ENCODE measurements at regions not wholly inside any gene's neighbourhood (a gene's known extent, or its start where the extent isn't known, plus 50 kb on each side); places are given as distances from the start of the nearest gene placed in this dataset.
"Not testable (repeated sequence)": the region's sequence is repeated elsewhere in the genome, so short reads cannot be mapped to it uniquely, and the experiment has no call there.

DNA sequence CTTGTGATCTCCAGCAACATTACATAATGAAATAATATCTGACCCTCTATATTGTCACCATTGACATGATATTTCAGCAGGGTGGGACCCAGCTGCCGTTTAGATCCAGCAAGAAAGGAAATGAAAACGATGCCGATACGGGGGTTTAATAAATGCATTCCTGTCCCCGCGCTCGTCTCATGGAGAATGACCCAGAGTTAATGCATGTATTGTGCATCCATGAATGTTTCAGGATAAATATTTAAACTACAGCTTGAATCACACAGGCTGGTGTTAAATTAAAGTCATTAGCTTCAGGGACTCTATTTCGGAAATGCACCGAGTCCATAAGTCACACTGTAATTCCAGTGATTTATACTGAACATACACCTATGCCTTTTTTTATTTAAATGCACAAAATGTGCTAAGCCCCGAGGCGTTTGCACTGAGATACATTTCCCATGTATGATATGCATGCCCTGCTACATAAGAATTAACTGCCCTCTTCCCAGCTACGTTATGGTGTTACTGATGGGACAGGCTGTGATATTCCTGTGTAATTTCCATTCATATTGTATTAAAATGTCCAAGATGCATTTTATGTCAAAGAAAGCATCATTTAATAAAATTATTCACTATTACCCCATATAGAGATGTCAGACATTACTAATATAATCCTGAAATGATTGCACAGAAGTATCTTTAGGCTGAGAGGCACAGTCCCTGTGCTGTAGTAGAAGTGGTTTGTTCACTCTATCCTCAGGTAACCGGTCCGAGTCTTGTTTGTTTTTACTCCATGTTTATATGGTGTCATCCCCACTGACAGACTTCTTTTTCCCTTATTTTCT lies 109.3 kb upstream of the ZNF516 start:
- DNase-seq (ENCODE audit: low spot score) = no peak

DNA sequence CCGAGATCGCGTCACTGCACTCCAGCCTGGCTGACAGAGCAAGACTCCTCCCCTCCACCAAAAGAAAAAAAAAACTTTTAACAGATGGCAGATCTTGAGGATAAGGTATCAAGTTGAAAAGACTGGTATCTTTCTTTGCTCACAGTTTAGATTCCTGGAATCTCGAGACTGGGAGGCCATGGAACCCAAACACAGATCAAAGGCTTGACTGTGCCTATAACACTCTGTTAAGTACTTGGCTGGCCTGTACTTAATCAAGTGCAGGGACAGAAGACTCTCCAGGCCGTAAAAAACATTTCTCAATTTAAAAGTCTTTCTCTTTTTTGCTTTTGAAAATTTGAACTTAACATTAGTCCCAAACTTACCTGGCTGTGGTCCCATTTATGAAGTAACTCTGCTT lies 107.1 kb upstream of the ZNF516 start:
- no peak for DNase-seq (ENCODE audit: low spot score)

- not testable (repeated sequence) for DNase-seq (ENCODE audit: low spot score)
Observed at GRCh38 chr18:76600076-76600475, 105.0 kb upstream of the ZNF516 start.

DNA sequence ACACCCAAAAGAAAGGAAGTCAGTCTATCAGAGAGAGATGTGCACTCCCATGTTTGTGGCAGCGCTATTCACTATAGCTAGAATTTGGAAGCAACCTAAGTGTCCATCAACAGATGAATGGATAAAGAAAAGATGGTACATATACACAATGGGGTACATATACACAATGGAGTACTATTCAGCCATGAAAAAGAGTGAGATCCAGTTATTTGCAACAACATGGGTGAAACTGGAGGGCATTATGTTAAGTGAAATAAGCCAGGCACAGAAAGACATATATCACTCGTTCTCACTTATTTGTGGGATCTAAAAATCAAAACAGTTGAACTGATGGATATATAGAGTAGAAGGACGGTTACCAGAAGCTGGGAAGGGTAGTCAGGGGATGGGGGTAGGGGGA lies 99.9 kb upstream of the ZNF516 start:
- no peak for DNase-seq (ENCODE audit: low spot score)

- no peak for DNase-seq (ENCODE audit: low spot score)
Observed at GRCh38 chr18:76593843-76594242, 98.8 kb upstream of the ZNF516 start.

DNA sequence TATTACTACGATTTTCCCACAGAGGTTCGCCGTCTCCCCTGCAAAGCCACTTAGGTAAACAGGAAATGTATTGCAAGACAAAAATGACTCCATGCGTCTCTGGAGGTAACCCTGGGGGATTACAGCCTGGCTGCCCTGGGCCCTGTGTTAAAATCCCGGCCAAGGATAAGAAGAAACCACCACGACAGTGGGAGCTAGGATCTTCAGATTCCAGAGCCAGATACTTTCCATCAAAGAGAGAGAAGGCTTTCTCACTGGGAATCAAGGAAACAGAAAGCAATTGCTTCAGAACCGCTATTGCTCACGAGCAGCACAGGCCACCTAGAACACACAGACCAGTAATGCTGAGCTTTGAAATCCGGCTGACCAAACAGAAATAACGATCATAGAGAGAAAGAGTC lies 97.9 kb upstream of the ZNF516 start:
- no peak for DNase-seq (ENCODE audit: low spot score)

DNA sequence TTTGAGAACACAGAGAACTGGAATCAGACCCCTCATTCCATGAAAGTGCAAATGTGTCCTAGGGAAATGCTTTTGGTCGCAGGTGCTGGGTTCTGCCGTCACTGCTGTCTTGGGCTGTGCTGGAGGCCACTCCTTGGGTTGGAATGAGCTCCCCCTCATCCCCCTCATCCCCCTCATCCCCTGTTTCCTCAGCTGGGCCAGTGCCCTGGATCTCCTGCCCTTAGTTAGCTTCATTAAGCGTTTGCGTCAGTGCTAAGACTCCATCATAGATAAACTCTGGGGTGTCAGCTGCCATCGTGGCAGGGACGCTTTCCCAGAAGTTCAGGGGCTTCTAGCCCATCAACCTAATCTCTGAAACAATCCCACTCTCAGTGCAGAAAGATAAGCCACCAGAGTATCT lies 97.1 kb upstream of the ZNF516 start:
- DNase-seq (ENCODE audit: low spot score) = no peak

- DNase-seq (ENCODE audit: low spot score) = no peak
Observed at GRCh38 chr18:76589866-76590265, 94.8 kb upstream of the ZNF516 start.

DNA sequence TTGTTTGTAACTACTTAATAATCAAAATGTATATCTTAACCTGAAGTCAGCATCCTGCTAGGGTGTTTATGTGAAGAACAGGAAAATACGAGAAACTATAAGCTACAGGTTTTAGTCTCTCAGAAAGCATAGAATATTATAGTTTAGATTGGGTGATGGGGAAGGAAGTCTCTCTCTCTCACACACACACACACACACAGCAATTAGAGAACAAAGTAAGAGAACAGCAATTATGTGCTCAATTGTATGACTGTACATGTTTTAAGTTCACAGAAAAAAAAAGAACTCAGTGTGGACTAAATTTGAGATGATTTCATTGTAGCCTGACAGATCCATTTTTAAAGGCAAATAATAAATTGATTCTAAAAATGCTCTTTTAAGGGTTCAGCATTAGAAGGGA lies 94.3 kb upstream of the ZNF516 start:
- no peak for DNase-seq (ENCODE audit: low spot score)

DNA sequence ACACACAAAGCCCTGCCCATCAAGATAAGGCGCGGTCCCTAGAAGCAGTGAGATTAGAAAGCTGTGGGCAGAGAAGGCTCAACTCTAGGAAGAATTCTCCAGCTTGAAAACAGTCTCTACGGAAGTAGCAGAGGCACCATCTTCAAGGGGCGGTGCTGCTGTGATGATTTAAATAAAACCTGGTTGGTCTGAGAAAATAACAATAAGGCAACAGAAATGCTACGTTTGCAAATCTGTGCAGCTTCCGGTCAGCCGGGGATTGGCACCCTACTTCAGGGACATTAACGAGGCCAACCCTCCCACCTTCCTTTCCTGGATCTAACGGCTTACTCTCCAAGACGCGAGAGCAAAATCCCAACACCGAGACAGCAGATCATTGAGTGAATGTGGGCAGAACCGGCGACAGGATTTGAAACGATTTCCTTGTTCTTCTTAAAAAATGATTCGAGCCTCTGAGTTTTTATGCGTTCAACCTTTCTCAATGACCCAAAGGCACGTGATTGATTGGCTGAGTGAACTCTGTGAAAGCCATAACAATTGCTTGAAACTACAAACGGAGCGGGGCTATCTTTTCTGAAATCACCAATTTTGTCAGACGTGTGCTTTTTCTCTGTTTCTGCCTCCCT lies 93.7 kb upstream of the ZNF516 start:
- DNase-seq (ENCODE audit: low spot score) = no peak

- no peak for DNase-seq (ENCODE audit: low spot score)
Observed at GRCh38 chr18:76587879-76588271, 92.8 kb upstream of the ZNF516 start.

DNA sequence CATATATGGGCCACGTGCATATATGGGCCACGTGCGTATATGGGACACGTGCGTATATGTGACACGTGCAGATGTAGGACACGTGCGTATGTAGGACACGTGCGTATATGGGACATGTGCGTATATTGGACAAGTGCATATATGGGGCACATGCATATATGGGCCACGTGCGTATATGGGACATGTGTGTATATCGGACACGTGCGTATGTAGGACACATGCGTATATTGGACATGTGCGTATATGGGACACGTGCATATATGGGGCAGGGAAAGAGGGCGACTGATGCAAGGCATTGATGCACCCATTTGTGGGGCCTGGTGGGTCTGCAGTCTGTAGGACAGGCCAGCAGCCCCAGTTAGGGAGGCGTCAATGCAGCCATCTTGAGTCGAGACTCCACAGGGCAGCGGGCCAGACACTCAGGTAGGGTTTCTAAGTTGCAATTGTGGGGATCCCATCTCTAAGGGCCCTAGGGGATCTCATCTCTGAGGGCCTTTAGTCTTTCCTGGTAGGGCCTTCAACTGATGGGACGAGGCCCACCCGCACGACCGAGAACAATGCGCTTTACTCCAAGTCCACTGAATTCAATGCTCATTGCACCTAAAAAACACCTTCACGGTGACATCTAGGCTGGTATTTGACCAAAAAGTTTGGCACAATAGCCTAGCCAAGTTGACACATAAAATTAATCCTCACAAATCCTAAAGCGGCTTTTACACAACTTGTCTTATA lies 92.3 kb upstream of the ZNF516 start:
- no peak for DNase-seq (ENCODE audit: low spot score)

GRCh38 chr18:76584414-76585310 lies 89.6 kb upstream of the ZNF516 start:
- no peak for DNase-seq (ENCODE audit: low spot score)

- no peak for DNase-seq (ENCODE audit: low spot score)
Observed at GRCh38 chr18:76581261-76581660, 86.2 kb upstream of the ZNF516 start.

GRCh38 chr18:76580288-76580962 lies 85.4 kb upstream of the ZNF516 start:
- DNase-seq (ENCODE audit: low spot score) = no peak

DNA sequence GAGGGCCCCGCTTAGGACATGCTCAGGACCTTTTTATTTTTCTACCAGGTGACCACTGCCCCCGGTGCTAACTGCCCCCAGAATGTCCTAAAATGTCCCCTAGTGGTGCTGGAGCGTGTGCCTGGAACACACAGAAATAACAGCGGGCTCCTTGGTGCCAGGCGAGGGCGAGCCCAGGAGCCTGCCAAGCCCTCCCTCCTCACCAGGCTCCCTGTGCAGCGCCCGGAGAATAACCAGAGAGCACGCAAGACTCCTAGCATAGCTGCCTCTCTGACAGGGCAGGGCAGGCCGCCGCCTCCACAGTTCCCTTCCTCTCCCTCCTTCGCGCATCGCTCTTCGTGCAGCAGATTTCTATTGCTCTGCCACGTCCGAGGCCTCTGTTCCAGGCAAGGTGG lies 84.3 kb upstream of the ZNF516 start:
- no peak for DNase-seq (ENCODE audit: low spot score)

DNA sequence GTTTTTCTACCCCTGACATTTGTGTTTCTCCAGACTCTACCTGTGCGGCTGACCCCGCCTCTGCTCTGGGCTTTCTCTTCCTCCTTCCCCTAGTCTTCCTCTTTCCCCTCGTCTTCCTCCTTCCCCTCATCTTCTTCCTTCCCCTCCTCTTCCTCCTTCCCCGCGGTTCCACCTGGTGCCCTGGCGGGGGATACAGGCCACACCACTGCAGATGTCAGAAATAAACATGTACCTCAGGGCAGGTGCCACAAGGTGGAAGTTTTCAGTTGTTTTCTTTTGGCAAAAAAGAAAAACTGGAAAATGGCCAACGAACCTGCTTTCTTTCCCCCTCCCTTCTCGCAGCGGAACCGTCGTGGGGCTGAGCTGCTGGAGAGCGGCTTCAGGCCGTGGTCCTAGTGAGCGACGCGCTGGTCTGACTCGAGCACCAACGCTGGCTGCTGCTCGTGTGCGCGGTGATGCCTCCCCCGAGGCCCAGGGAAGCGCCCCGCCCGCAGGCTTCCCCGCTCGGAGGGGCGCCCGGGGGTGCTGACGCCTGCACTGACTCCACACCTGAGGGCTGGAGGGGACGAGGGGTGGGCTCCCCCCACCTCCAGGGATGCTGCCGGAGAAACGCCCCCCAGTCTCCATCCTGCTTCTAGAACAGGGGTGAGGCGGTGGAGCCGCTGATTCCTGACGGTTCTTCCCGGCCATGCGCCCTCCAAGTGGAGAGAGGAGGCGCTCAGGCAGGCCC lies 83.7 kb upstream of the ZNF516 start:
- no peak for DNase-seq (ENCODE audit: low spot score)

- DNase-seq (ENCODE audit: low spot score) = no peak
Observed at GRCh38 chr18:76573325-76574025, 78.4 kb upstream of the ZNF516 start.

DNA sequence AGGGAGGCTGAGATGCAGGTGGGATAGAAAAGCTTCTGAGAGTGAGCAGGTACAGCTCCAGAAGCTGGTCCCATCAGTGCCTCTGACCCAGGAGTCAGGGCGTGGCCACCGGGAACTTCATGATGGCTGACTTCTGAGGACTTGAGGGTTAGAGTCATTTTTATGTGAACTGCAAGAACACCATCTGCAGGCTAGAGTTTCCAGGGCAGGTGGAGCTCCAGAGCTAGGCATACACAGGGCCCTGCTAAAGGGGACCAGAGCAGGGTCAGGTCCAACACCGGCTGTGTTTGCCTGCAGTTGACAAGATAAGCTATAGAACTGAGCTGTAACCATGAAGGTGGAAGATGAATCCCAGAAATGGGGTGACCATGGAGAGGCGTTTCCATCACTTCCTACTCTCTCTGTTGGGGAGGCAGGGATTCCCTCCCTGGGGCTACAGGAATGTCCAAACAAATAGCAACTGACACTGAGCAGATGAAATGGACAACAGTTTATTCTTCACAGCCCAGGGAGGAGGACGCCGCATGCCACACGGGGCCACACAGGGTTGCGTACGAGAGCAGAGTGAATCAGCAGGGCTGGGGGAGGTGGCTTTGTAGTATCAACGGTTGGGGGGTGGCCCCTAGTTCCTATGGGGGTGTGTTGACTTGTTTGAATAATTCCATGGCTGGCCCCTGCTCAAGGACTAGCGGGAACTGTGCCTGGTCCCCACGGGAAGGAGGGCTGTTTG lies 77.6 kb upstream of the ZNF516 start:
- DNase-seq (ENCODE audit: low spot score) = no peak

GRCh38 chr18:76571689-76572088 lies 76.6 kb upstream of the ZNF516 start:
- DNase-seq (ENCODE audit: low spot score) = no peak

Measured in ecto neural progenitor cell (in vitro differentiated cells).